ENCODE measurements at regions not wholly inside any gene's neighbourhood (a gene's known extent, or its start where the extent isn't known, plus 50 kb on each side); places are given as distances from the start of the nearest gene placed in this dataset.
"Not testable (repeated sequence)": the region's sequence is repeated elsewhere in the genome, so short reads cannot be mapped to it uniquely, and the experiment has no call there.

GRCh38 chr13:70516226-70516625 lies 408.0 kb upstream of the KLHL1 start:
- no peak overlapping the region for H4K8ac ChIP-seq (ENCODE audit: low read length)
- no peak overlapping the region for H2AK5ac ChIP-seq (ENCODE audit: low read length, severe bottlenecking)
- no peak overlapping the region for H3K23ac ChIP-seq (ENCODE audit: low read length in 2 of 2)
- no peak for DNase-seq
- H2BK5ac ChIP-seq (ENCODE audit: low read depth, low read length, poor library complexity, severe bottlenecking) = no peak overlapping the region
- no peaks in the 10 kb centered on the region for H3K36me3 ChIP-seq (ENCODE audit: control insufficient read depth in 1 of 2, insufficient read depth in 2 of 2, low read depth in 1 of 2, low read length in 2 of 2)
- no peak overlapping the region for H2BK120ac ChIP-seq (ENCODE audit: low read depth, low read length)
- no peak overlapping the region for H3K4ac ChIP-seq (ENCODE audit: low read depth in 1 of 2, low read length in 2 of 2)
- no peak overlapping the region for H2BK15ac ChIP-seq (ENCODE audit: low read depth, poor library complexity, severe bottlenecking)
- no peaks in the 10 kb centered on the region for H3K9me3 ChIP-seq (ENCODE audit: control insufficient read depth, low read length)
- no peak overlapping the region for H3K14ac ChIP-seq (ENCODE audit: low read length in 2 of 2)
- H3K4me3 ChIP-seq (ENCODE audit: insufficient read depth in 1 of 2, low read depth in 1 of 2, low read length in 2 of 2) = no peak overlapping the region
- H4K91ac ChIP-seq (ENCODE audit: low read length) = no peak overlapping the region
- no peak overlapping the region for H3K4me2 ChIP-seq (ENCODE audit: low read length, poor library complexity, severe bottlenecking)
- no CpG with 5 or more reads among the region's 2 CpGs for WGBS
- no peaks in the 10 kb centered on the region for H3K79me1 ChIP-seq (replicated peaks; ENCODE audit: low read length, poor library complexity, severe bottlenecking)
- H2BK12ac ChIP-seq (ENCODE audit: low read length in 2 of 2) = no peak overlapping the region
- no peak overlapping the region for H3K18ac ChIP-seq (ENCODE audit: low read depth in 1 of 2, low read length in 2 of 2)
- no peak overlapping the region for H2AFZ ChIP-seq (ENCODE audit: low read depth, low read length)
- no peaks in the 10 kb centered on the region for H3K4me1 ChIP-seq (ENCODE audit: control insufficient read depth, insufficient read depth, low read depth, low read length)
- no peaks in the 10 kb centered on the region for H3K27me3 ChIP-seq (ENCODE audit: control insufficient read depth in 1 of 2, insufficient read depth in 1 of 2, low read length in 2 of 2)
- no peak overlapping the region for H3K9ac ChIP-seq (ENCODE audit: low read length)
- H3K27ac ChIP-seq (ENCODE audit: low read length, poor library complexity, severe bottlenecking) = no peak overlapping the region

GRCh38 chr13:70511861-70512417 lies 403.7 kb upstream of the KLHL1 start:
- H3K27ac ChIP-seq (ENCODE audit: low read length, poor library complexity, severe bottlenecking); H2AFZ ChIP-seq (ENCODE audit: low read depth, low read length); H3K79me1 ChIP-seq (replicated peaks; ENCODE audit: low read length, poor library complexity, severe bottlenecking); H3K4me3 ChIP-seq (ENCODE audit: insufficient read depth in 1 of 2, low read depth in 1 of 2, low read length in 2 of 2); H3K23ac ChIP-seq (ENCODE audit: low read length in 2 of 2); H3K9ac ChIP-seq (ENCODE audit: low read length); H3K36me3 ChIP-seq (ENCODE audit: control insufficient read depth in 1 of 2, insufficient read depth in 2 of 2, low read depth in 1 of 2, low read length in 2 of 2); H3K18ac ChIP-seq (ENCODE audit: low read depth in 1 of 2, low read length in 2 of 2); H3K4ac ChIP-seq (ENCODE audit: low read depth in 1 of 2, low read length in 2 of 2); H2BK15ac ChIP-seq (ENCODE audit: low read depth, poor library complexity, severe bottlenecking); DNase-seq; H2AK5ac ChIP-seq (ENCODE audit: low read length, severe bottlenecking); H3K9me3 ChIP-seq (ENCODE audit: control insufficient read depth, low read length); H3K4me1 ChIP-seq (ENCODE audit: control insufficient read depth, insufficient read depth, low read depth, low read length); H2BK120ac ChIP-seq (ENCODE audit: low read depth, low read length); H3K14ac ChIP-seq (ENCODE audit: low read length in 2 of 2); H3K27me3 ChIP-seq (ENCODE audit: control insufficient read depth in 1 of 2, insufficient read depth in 1 of 2, low read length in 2 of 2); H4K8ac ChIP-seq (ENCODE audit: low read length); H4K91ac ChIP-seq (ENCODE audit: low read length); H2BK5ac ChIP-seq (ENCODE audit: low read depth, low read length, poor library complexity, severe bottlenecking); H2BK12ac ChIP-seq (ENCODE audit: low read length in 2 of 2); H3K4me2 ChIP-seq (ENCODE audit: low read length, poor library complexity, severe bottlenecking): not testable (repeated sequence)
- 97% methylated on average over 40 of the region's 40 CpGs for WGBS

DNA sequence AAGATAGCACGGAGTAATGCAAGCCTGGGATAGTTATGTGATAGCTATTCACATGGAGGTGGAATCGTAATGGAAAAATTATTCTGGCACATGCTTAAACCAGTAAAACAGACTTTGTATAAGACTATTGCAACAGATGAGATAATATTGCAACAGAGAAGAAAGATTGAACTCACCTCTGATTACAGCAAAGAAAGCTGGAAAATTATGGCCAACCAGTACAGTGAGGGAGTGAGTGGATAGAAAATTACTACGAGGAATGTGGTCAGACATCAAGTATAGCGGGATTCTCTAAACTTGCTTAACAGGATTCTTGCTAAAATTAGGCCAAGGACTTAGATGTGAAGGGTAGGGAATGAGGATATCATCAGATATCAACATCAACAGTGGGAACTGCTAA lies 397.6 kb upstream of the KLHL1 start:
- Histone ChIP-seq H2AK5ac (ENCODE audit: low read length, severe bottlenecking) (no peak overlapping the region), H3K23ac (ENCODE audit: low read length in 2 of 2) (no peak overlapping the region), H2BK12ac (ENCODE audit: low read length in 2 of 2) (no peak overlapping the region), H2BK120ac (ENCODE audit: low read depth, low read length) (no peak overlapping the region), H2BK5ac (ENCODE audit: low read depth, low read length, poor library complexity, severe bottlenecking) (no peak overlapping the region), H3K4me2 (ENCODE audit: low read length, poor library complexity, severe bottlenecking) (no peak overlapping the region), H4K91ac (ENCODE audit: low read length) (no peak overlapping the region), H3K79me1 (replicated peaks; ENCODE audit: low read length, poor library complexity, severe bottlenecking) (no peaks in the 10 kb centered on the region), H3K4me1 (ENCODE audit: control insufficient read depth, insufficient read depth, low read depth, low read length) (no peaks in the 10 kb centered on the region), H3K27ac (ENCODE audit: low read length, poor library complexity, severe bottlenecking) (no peak overlapping the region), H3K9me3 (ENCODE audit: control insufficient read depth, low read length) (no peaks in the 10 kb centered on the region), H3K18ac (ENCODE audit: low read depth in 1 of 2, low read length in 2 of 2) (no peak overlapping the region), H2BK15ac (ENCODE audit: low read depth, poor library complexity, severe bottlenecking) (no peak overlapping the region), H3K27me3 (ENCODE audit: control insufficient read depth in 1 of 2, insufficient read depth in 1 of 2, low read length in 2 of 2) (no peaks in the 10 kb centered on the region), H3K4me3 (ENCODE audit: insufficient read depth in 1 of 2, low read depth in 1 of 2, low read length in 2 of 2) (no peak overlapping the region), H3K14ac (ENCODE audit: low read length in 2 of 2) (no peak overlapping the region), H4K8ac (ENCODE audit: low read length) (no peak overlapping the region), H3K36me3 (ENCODE audit: control insufficient read depth in 1 of 2, insufficient read depth in 2 of 2, low read depth in 1 of 2, low read length in 2 of 2) (no peaks in the 10 kb centered on the region), H3K4ac (ENCODE audit: low read depth in 1 of 2, low read length in 2 of 2) (no peak overlapping the region), H3K9ac (ENCODE audit: low read length) (no peak overlapping the region), H2AFZ (ENCODE audit: low read depth, low read length) (no peak overlapping the region)
- 94% methylated on average over 3 of the region's 4 CpGs for WGBS
- no peak for DNase-seq

GRCh38 chr13:70502944-70503343 lies 394.7 kb upstream of the KLHL1 start:
- no peak overlapping the region for H3K14ac ChIP-seq (ENCODE audit: low read length in 2 of 2)
- no peak overlapping the region for H4K91ac ChIP-seq (ENCODE audit: low read length)
- no peak overlapping the region for H2BK120ac ChIP-seq (ENCODE audit: low read depth, low read length)
- H3K4me1 ChIP-seq (ENCODE audit: control insufficient read depth, insufficient read depth, low read depth, low read length) = no peaks in the 10 kb centered on the region
- H2AK5ac ChIP-seq (ENCODE audit: low read length, severe bottlenecking) = no peak overlapping the region
- H3K23ac ChIP-seq (ENCODE audit: low read length in 2 of 2) = no peak overlapping the region
- H2BK5ac ChIP-seq (ENCODE audit: low read depth, low read length, poor library complexity, severe bottlenecking) = no peak overlapping the region
- H2BK12ac ChIP-seq (ENCODE audit: low read length in 2 of 2) = no peak overlapping the region
- no peaks in the 10 kb centered on the region for H3K79me1 ChIP-seq (replicated peaks; ENCODE audit: low read length, poor library complexity, severe bottlenecking)
- H3K27ac ChIP-seq (ENCODE audit: low read length, poor library complexity, severe bottlenecking) = no peak overlapping the region
- H3K4me2 ChIP-seq (ENCODE audit: low read length, poor library complexity, severe bottlenecking) = no peak overlapping the region
- 89% methylated on average over 1 of the region's 1 CpG for WGBS
- H3K36me3 ChIP-seq (ENCODE audit: control insufficient read depth in 1 of 2, insufficient read depth in 2 of 2, low read depth in 1 of 2, low read length in 2 of 2) = no peaks in the 10 kb centered on the region
- no peak overlapping the region for H3K4me3 ChIP-seq (ENCODE audit: insufficient read depth in 1 of 2, low read depth in 1 of 2, low read length in 2 of 2)
- H3K4ac ChIP-seq (ENCODE audit: low read depth in 1 of 2, low read length in 2 of 2) = no peak overlapping the region
- no peak overlapping the region for H3K18ac ChIP-seq (ENCODE audit: low read depth in 1 of 2, low read length in 2 of 2)
- no peak overlapping the region for H4K8ac ChIP-seq (ENCODE audit: low read length)
- H2AFZ ChIP-seq (ENCODE audit: low read depth, low read length) = no peak overlapping the region
- H2BK15ac ChIP-seq (ENCODE audit: low read depth, poor library complexity, severe bottlenecking) = no peak overlapping the region
- DNase-seq = no peak
- H3K9ac ChIP-seq (ENCODE audit: low read length) = no peak overlapping the region
- no peaks in the 10 kb centered on the region for H3K27me3 ChIP-seq (ENCODE audit: control insufficient read depth in 1 of 2, insufficient read depth in 1 of 2, low read length in 2 of 2)
- H3K9me3 ChIP-seq (ENCODE audit: control insufficient read depth, low read length) = no peaks in the 10 kb centered on the region
